Astrocyte of the spinal cord (primary cell): ENCODE measurements at regions not wholly inside any gene's neighbourhood (a gene's known extent, or its start where the extent isn't known, plus 50 kb on each side); places are given as distances from the start of the nearest gene placed in this dataset.

Experiments
- DNase-seq: peaks from one replicate; pipeline ENCODE4 v3.0.0; 2011; ENCODE audit warnings: low read depth, low spot score
- H3K4me3 ChIP-seq: 2 replicates; pipeline ENCODE4 v1.5.1; 2011; ENCODE audit warnings: low read depth, mild to moderate bottlenecking, low read length, moderate library complexity
- in situ Hi-C: cut with HindIII; loops from 2 replicates; pipeline ENCODE4 v1.10.0; 2017; ENCODE audit warnings: low sequenced_read_pairs
- TF ChIP-seq, protein P1 (sequence below): IDR thresholded peaks from 2 replicates; pipeline ENCODE4 v1.5.1; 2012; ENCODE audit warnings: low read depth, mild to moderate bottlenecking, low read length, inconsistent platforms

- H3K4me3 ChIP-seq: no peak overlapping the region
- TF ChIP-seq, protein P1, sequence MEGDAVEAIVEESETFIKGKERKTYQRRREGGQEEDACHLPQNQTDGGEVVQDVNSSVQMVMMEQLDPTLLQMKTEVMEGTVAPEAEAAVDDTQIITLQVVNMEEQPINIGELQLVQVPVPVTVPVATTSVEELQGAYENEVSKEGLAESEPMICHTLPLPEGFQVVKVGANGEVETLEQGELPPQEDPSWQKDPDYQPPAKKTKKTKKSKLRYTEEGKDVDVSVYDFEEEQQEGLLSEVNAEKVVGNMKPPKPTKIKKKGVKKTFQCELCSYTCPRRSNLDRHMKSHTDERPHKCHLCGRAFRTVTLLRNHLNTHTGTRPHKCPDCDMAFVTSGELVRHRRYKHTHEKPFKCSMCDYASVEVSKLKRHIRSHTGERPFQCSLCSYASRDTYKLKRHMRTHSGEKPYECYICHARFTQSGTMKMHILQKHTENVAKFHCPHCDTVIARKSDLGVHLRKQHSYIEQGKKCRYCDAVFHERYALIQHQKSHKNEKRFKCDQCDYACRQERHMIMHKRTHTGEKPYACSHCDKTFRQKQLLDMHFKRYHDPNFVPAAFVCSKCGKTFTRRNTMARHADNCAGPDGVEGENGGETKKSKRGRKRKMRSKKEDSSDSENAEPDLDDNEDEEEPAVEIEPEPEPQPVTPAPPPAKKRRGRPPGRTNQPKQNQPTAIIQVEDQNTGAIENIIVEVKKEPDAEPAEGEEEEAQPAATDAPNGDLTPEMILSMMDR: no peak
- no peak for DNase-seq
- in situ Hi-C loops: no loop called here
Measured at GRCh38 chr5:172530878-172531703, 76.8 kb upstream of the SH3PXD2B start.

- H3K4me3 ChIP-seq: no peak overlapping the region
- TF ChIP-seq, protein P1: no peak
- no peak for DNase-seq
- in situ Hi-C loops: no loop called here
Measured at GRCh38 chr5:172530406-172530805, 76.1 kb upstream of the SH3PXD2B start.

- in situ Hi-C loops: no loop called here
- TF ChIP-seq, protein P1: no peak
- DNase-seq: no peak
- no peak overlapping the region for H3K4me3 ChIP-seq
Measured at GRCh38 chr5:172529896-172530295, 75.6 kb upstream of the SH3PXD2B start.

- no peak for DNase-seq
- TF ChIP-seq, protein P1: no peak
- no peak overlapping the region for H3K4me3 ChIP-seq
- in situ Hi-C loops: no loop called here
Measured at GRCh38 chr5:172528440-172528839, 74.1 kb upstream of the SH3PXD2B start.

- no peak for DNase-seq
- in situ Hi-C loops: no loop called here
- TF ChIP-seq, protein P1: no peak
- no peak overlapping the region for H3K4me3 ChIP-seq
Measured at GRCh38 chr5:172527559-172527958, 73.2 kb upstream of the SH3PXD2B start.

- in situ Hi-C loops: no loop called here
- TF ChIP-seq, protein P1: no peak
- no peak overlapping the region for H3K4me3 ChIP-seq
- no peak for DNase-seq
Measured at GRCh38 chr5:172525996-172526360, 71.7 kb upstream of the SH3PXD2B start.
